Epithelial cell of prostate (primary cell): ENCODE measurements at regions not wholly inside any gene's neighbourhood (a gene's known extent, or its start where the extent isn't known, plus 50 kb on each side); places are given as distances from the start of the nearest gene placed in this dataset.
"Not testable (repeated sequence)": the region's sequence is repeated elsewhere in the genome, so short reads cannot be mapped to it uniquely, and the experiment has no call there.

Experiments
- DNase-seq: peaks from one replicate; pipeline ENCODE4 v3.0.0-alpha.2; 2011; ENCODE audit warnings: low read depth, low spot score
- H3K27ac ChIP-seq: fragments of 450-650 bp; 2 replicates; pipeline ENCODE4 v1.5.1; 2017; ENCODE audit warnings: mild to moderate bottlenecking

- no peak for DNase-seq
- no peak overlapping the region for H3K27ac ChIP-seq
Measured at GRCh38 chr18:64695851-64696553, 547.1 kb upstream of the LINC00305 start.

- no peak overlapping the region for H3K27ac ChIP-seq
- no peak for DNase-seq
Measured at GRCh38 chr18:64693766-64694165, 544.9 kb upstream of the LINC00305 start.

GRCh38 chr18:64692826-64693225, 543.9 kb upstream of the LINC00305 start:
- DNase-seq, result no peak
- H3K27ac ChIP-seq, result no peak overlapping the region

GRCh38 chr18:64679121-64679520, 530.2 kb upstream of the LINC00305 start:
- no peak for DNase-seq
- no peak overlapping the region for H3K27ac ChIP-seq

- H3K27ac ChIP-seq, result no peak overlapping the region
- no peak for DNase-seq
Measured at GRCh38 chr18:64678048-64678447, 529.2 kb upstream of the LINC00305 start.

- no peak overlapping the region for H3K27ac ChIP-seq
- DNase-seq, result no peak
Measured at GRCh38 chr18:64674694-64675093, 525.8 kb upstream of the LINC00305 start.

GRCh38 chr18:64671293-64671692, 522.4 kb upstream of the LINC00305 start:
- H3K27ac ChIP-seq, DNase-seq: not testable (repeated sequence)

GRCh38 chr18:64668461-64668962, 519.6 kb upstream of the LINC00305 start:
- no peak for DNase-seq
- no peak overlapping the region for H3K27ac ChIP-seq

- H3K27ac ChIP-seq, result no peak overlapping the region
- no peak for DNase-seq
Measured at GRCh38 chr18:64663086-64663485, 514.2 kb upstream of the LINC00305 start.

- no peak for DNase-seq
- no peak overlapping the region for H3K27ac ChIP-seq
Measured at GRCh38 chr18:64659196-64659595, 510.3 kb upstream of the LINC00305 start.

GRCh38 chr18:64653068-64653467, 504.2 kb upstream of the LINC00305 start:
- H3K27ac ChIP-seq, result no peak overlapping the region
- DNase-seq, result no peak

- DNase-seq, result no peak
- H3K27ac ChIP-seq, result no peak overlapping the region
Measured at GRCh38 chr18:64650068-64650467, 501.2 kb upstream of the LINC00305 start.

- DNase-seq, result no peak
- H3K27ac ChIP-seq, result no peak overlapping the region
Measured at GRCh38 chr18:64645753-64646152, 496.9 kb upstream of the LINC00305 start.

- no peak overlapping the region for H3K27ac ChIP-seq
- DNase-seq, result no peak
Measured at GRCh38 chr18:64639536-64639935, 490.6 kb upstream of the LINC00305 start.

- DNase-seq, result no peak
- H3K27ac ChIP-seq, result no peak overlapping the region
Measured at GRCh38 chr18:64620971-64621560, 472.2 kb upstream of the LINC00305 start.

GRCh38 chr18:64618390-64618789, 469.5 kb upstream of the LINC00305 start:
- DNase-seq, result no peak
- H3K27ac ChIP-seq, result no peak overlapping the region

- no peak for DNase-seq
- H3K27ac ChIP-seq, result no peak overlapping the region
Measured at GRCh38 chr18:64615021-64615420, 466.1 kb upstream of the LINC00305 start.

GRCh38 chr18:64614446-64614845, 465.6 kb upstream of the LINC00305 start:
- no peak overlapping the region for H3K27ac ChIP-seq
- DNase-seq, result no peak

- no peak overlapping the region for H3K27ac ChIP-seq
- DNase-seq, result no peak
Measured at GRCh38 chr18:64592246-64592645, 443.4 kb upstream of the LINC00305 start.

- no peak for DNase-seq
- H3K27ac ChIP-seq, result no peak overlapping the region
Measured at GRCh38 chr18:64589000-64589399, 440.1 kb upstream of the LINC00305 start.

GRCh38 chr18:64566456-64566855, 417.6 kb upstream of the LINC00305 start:
- H3K27ac ChIP-seq, result no peak overlapping the region
- no peak for DNase-seq

GRCh38 chr18:64562651-64563050, 413.8 kb upstream of the LINC00305 start:
- no peak overlapping the region for H3K27ac ChIP-seq
- DNase-seq, result no peak
